ENCODE measurements at regions not wholly inside any gene's neighbourhood (a gene's known extent, or its start where the extent isn't known, plus 50 kb on each side); places are given as distances from the start of the nearest gene placed in this dataset.

GRCh38 chr18:29588446-29589100, 1411.6 kb upstream of the CDH2 start:
- H3K27ac ChIP-seq (ENCODE audit: low read depth, low read length): no peak overlapping the region
- H3K9me3 ChIP-seq (ENCODE audit: control insufficient read depth, insufficient read depth, low read length): no peaks in the 10 kb centered on the region
- no peaks in the 10 kb centered on the region for H3K9me2 ChIP-seq (replicated peaks; ENCODE audit: control insufficient read depth, low read length)
- no peak for TF ChIP-seq CTCF (IDR thresholded peaks at IDR 0.05; ENCODE audit: low read depth, low read length, poor library complexity, severe bottlenecking)
- TF ChIP-seq EZH2phosphoT487 (IDR thresholded peaks at IDR 0.05; ENCODE audit: borderline replicate concordance, low read length): no peak
- no peaks in the 10 kb centered on the region for H3K27me3 ChIP-seq (ENCODE audit: control insufficient read depth, low read length)
- no peak overlapping the region for H3K4me3 ChIP-seq (ENCODE audit: low read length)
- no peaks in the 10 kb centered on the region for H3K4me1 ChIP-seq (ENCODE audit: control insufficient read depth, low read length)
- H3K4me2 ChIP-seq (ENCODE audit: low read length): no peak overlapping the region
- H3K79me2 ChIP-seq (ENCODE audit: control insufficient read depth, low read length): no peaks in the 10 kb centered on the region
- H4K20me1 ChIP-seq (ENCODE audit: control insufficient read depth, insufficient read depth, low read depth, low read length): no peaks in the 10 kb centered on the region
- no peaks in the 10 kb centered on the region for H3K36me3 ChIP-seq (ENCODE audit: control insufficient read depth, low read length)
- no peaks in the 10 kb centered on the region for H3F3A ChIP-seq (ENCODE audit: control insufficient read depth, insufficient read depth)

DNA sequence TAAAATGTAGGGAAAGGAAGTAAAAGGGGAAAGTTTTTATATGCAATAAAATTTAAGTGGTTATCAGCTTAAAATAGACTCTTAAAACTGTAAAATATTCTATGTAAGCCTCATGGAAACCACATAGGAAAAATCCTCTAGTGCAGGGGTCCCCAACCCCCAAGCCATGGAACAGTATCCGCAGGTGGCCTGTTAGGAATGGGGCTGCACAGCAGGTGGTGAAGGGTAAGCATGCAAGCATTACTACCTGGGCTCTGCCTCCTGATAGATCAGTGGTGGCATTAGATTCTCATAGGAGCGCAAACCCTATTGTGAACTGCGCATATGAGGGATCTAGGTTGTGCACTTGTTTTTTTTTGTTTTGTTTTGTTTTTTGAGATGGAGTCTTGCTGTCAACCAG, 1409.3 kb upstream of the CDH2 start:
- H3K4me2 ChIP-seq (ENCODE audit: low read length): no peak overlapping the region
- H3K9me3 ChIP-seq (ENCODE audit: control insufficient read depth, insufficient read depth, low read length): no peaks in the 10 kb centered on the region
- no peaks in the 10 kb centered on the region for H3K4me1 ChIP-seq (ENCODE audit: control insufficient read depth, low read length)
- no peak overlapping the region for H3K27ac ChIP-seq (ENCODE audit: low read depth, low read length)
- no peaks in the 10 kb centered on the region for H3K36me3 ChIP-seq (ENCODE audit: control insufficient read depth, low read length)
- H3K79me2 ChIP-seq (ENCODE audit: control insufficient read depth, low read length): no peaks in the 10 kb centered on the region
- H3K27me3 ChIP-seq (ENCODE audit: control insufficient read depth, low read length): no peaks in the 10 kb centered on the region
- no peak for TF ChIP-seq EZH2phosphoT487 (IDR thresholded peaks at IDR 0.05; ENCODE audit: borderline replicate concordance, low read length)
- TF ChIP-seq CTCF (IDR thresholded peaks at IDR 0.05; ENCODE audit: low read depth, low read length, poor library complexity, severe bottlenecking): no peak
- no peak overlapping the region for H3K4me3 ChIP-seq (ENCODE audit: low read length)
- H3K9me2 ChIP-seq (replicated peaks; ENCODE audit: control insufficient read depth, low read length): no peaks in the 10 kb centered on the region
- H3F3A ChIP-seq (ENCODE audit: control insufficient read depth, insufficient read depth): no peaks in the 10 kb centered on the region
- H4K20me1 ChIP-seq (ENCODE audit: control insufficient read depth, insufficient read depth, low read depth, low read length): no peaks in the 10 kb centered on the region

- TF ChIP-seq CTCF (IDR thresholded peaks at IDR 0.05; ENCODE audit: low read depth, low read length, poor library complexity, severe bottlenecking) (no peak), EZH2phosphoT487 (IDR thresholded peaks at IDR 0.05; ENCODE audit: borderline replicate concordance, low read length) (no peak)
- no peak overlapping the region for H3K27ac ChIP-seq (ENCODE audit: low read depth, low read length)
- no peaks in the 10 kb centered on the region; the same call in 1 of the 2 replicates for H3K4me1 ChIP-seq (ENCODE audit: control insufficient read depth, low read length)
- H3K4me2 ChIP-seq (ENCODE audit: low read length): no peak overlapping the region
- H3K36me3 ChIP-seq (ENCODE audit: control insufficient read depth, low read length): no peaks in the 10 kb centered on the region
- H3K4me3 ChIP-seq (ENCODE audit: low read length): no peak overlapping the region
- no peaks in the 10 kb centered on the region; the same call in 1 of the 2 replicates for H3K9me3 ChIP-seq (ENCODE audit: control insufficient read depth, insufficient read depth, low read length)
- H3K9me2 ChIP-seq (replicated peaks; ENCODE audit: control insufficient read depth, low read length): no peaks in the 10 kb centered on the region
- no peaks in the 10 kb centered on the region for H4K20me1 ChIP-seq (ENCODE audit: control insufficient read depth, insufficient read depth, low read depth, low read length)
- no peaks in the 10 kb centered on the region for H3K79me2 ChIP-seq (ENCODE audit: control insufficient read depth, low read length)
- no peaks in the 10 kb centered on the region for H3F3A ChIP-seq (ENCODE audit: control insufficient read depth, insufficient read depth)
- no peaks in the 10 kb centered on the region for H3K27me3 ChIP-seq (ENCODE audit: control insufficient read depth, low read length)
Measured at GRCh38 chr18:29560270-29560669, 1383.3 kb upstream of the CDH2 start.

All from DOHH2 (cell line).